OCI-LY7 (cell line): ENCODE measurements at regions not wholly inside any gene's neighbourhood (a gene's known extent, or its start where the extent isn't known, plus 50 kb on each side); places are given as distances from the start of the nearest gene placed in this dataset.
"Not testable (repeated sequence)": the region's sequence is repeated elsewhere in the genome, so short reads cannot be mapped to it uniquely, and the experiment has no call there.

Source experiments
- BruUV-seq: library from RNA; stranded (reverse); fragments of 400-500 nt; replicated peaks from 2 replicates; lab custom pipeline; 2021; lab: Mats Ljungman, UMichigan
- CTCF ChIA-PET: fragments of 300-600 bp; sonication (Branson Sonifier 250); formaldehyde crosslinking; loops from one replicate; lab custom pipeline; 2022; ENCODE audit warnings: antibody characterized with exemption; ENCODE audit not compliant: unreplicated experiment; lab: Charles Lee
- POLR2A ChIA-PET: fragments of 300-600 bp; sonication (Branson Sonifier 250); formaldehyde crosslinking; loops from one replicate; lab custom pipeline; 2022; ENCODE audit warnings: antibody characterized with exemption; lab: Charles Lee
- DNase-seq: peaks from one replicate; pipeline ENCODE4 v3.0.0-alpha.2; 2015; ENCODE audit warnings: low spot score
- H2AFZ ChIP-seq: fragments of 200-600 bp; sonication (generic), shearing (Covaris generic); 2 replicates; pipeline ENCODE4 v1.6.1; 2014; ENCODE audit warnings: mild to moderate bottlenecking, antibody characterized with exemption, low read length, moderate library complexity
- H3K27ac ChIP-seq: fragments of 200-600 bp; sonication (generic); 2 replicates; pipeline ENCODE4 v1.5.1; 2014; ENCODE audit warnings: mixed run types, low read depth, mild to moderate bottlenecking, moderate library complexity, low read length, inconsistent platforms; ENCODE audit not compliant: poor library complexity, severe bottlenecking
- H3K36me3 ChIP-seq: fragments of 200-600 bp; sonication (generic); 2 replicates; pipeline ENCODE4 v1.6.1; 2014; ENCODE audit warnings: mild to moderate bottlenecking, antibody characterized with exemption, low read length, moderate library complexity, mixed read lengths; ENCODE audit not compliant: insufficient read depth
- H3K4me1 ChIP-seq: fragments of 200-600 bp; sonication (generic); 2 replicates; pipeline ENCODE4 v1.5.1; 2014; ENCODE audit warnings: mild to moderate bottlenecking, low read length; ENCODE audit not compliant: insufficient read depth, poor library complexity, severe bottlenecking
- H3K4me2 ChIP-seq: fragments of 200-600 bp; sonication (generic); 2 replicates; pipeline ENCODE4 v1.6.1; 2014; ENCODE audit warnings: mild to moderate bottlenecking, low read length
- H3K4me3 ChIP-seq: fragments of 200-600 bp; sonication (generic); 2 replicates; pipeline ENCODE4 v1.5.1; 2014; ENCODE audit warnings: mild to moderate bottlenecking, low read depth, low read length; ENCODE audit not compliant: poor library complexity, severe bottlenecking
- H3K79me2 ChIP-seq: fragments of 200-600 bp; sonication (generic); 2 replicates; pipeline ENCODE4 v1.6.1; 2016; ENCODE audit warnings: low read depth, mild to moderate bottlenecking, low read length, moderate library complexity, mixed read lengths; ENCODE audit not compliant: insufficient read depth
- H3K9me2 ChIP-seq: fragments of 200-600 bp; sonication (generic); 2 replicates; pipeline ENCODE4 v1.6.1; 2016; ENCODE audit warnings: mild to moderate bottlenecking, low read length, mixed read lengths; ENCODE audit not compliant: insufficient read depth
- H3K9me3 ChIP-seq: fragments of 200-600 bp; sonication (generic); 2 replicates; pipeline ENCODE4 v1.6.1; 2014; ENCODE audit warnings: mild to moderate bottlenecking, mixed run types, low read length, mixed read lengths
- H4K20me1 ChIP-seq: fragments of 200-600 bp; sonication (generic); 2 replicates; pipeline ENCODE4 v1.6.1; 2014; ENCODE audit warnings: mild to moderate bottlenecking, antibody characterized with exemption, low read length, moderate library complexity, mixed read lengths; ENCODE audit not compliant: insufficient read depth
- EZH2phosphoT487 ChIP-seq: fragments of 200-600 bp; sonication (generic); IDR thresholded peaks from 2 replicates; pipeline ENCODE4 v1.6.1; 2018; ENCODE audit warnings: low read depth, borderline replicate concordance, mild to moderate bottlenecking, mixed run types, antibody characterized with exemption, low read length, moderate library complexity, mixed read lengths
- intact Hi-C: fragments of 100-400 bp; cut with micrococcal nuclease; formaldehyde crosslinking; loops from one replicate; pipeline ENCODE4 v1.10.0; 2022; ENCODE audit not compliant: unreplicated experiment
- TF ChIP-seq, protein P1 (sequence below): fragments of 200-600 bp; sonication (generic); conservative IDR thresholded peaks from 2 replicates; pipeline ENCODE4 v1.5.1; 2014; ENCODE audit warnings: mild to moderate bottlenecking, antibody characterized with exemption, low read length, moderate library complexity, mixed read lengths

DNA sequence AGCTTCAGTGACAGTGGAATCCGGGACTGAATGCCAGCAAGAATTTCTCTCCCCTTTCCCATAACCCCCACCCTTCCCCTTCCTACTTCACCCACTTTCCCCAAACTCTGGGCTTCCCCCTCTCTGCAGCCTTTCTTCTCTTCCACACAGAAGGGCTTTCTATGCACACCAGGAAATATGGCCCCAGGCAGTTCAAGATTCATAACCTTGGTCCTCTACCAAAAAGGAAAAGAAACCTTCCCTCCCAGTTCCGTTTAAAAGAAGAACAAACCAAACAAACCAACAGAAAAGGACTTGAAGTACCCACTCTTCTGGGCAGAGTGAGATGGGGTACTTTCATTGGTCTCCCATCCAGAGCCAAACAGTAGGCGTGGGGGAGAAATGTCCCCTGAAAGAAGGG, 68.8 kb upstream of the ABHD2 start:
- intact Hi-C loops, result no loop called here
- H3K4me2 ChIP-seq, result no peak overlapping the region
- no peaks in the 10 kb centered on the region for H3K79me2 ChIP-seq
- DNase-seq, result no peak
- CTCF ChIA-PET, result no interaction called here
- TF ChIP-seq, protein P1, sequence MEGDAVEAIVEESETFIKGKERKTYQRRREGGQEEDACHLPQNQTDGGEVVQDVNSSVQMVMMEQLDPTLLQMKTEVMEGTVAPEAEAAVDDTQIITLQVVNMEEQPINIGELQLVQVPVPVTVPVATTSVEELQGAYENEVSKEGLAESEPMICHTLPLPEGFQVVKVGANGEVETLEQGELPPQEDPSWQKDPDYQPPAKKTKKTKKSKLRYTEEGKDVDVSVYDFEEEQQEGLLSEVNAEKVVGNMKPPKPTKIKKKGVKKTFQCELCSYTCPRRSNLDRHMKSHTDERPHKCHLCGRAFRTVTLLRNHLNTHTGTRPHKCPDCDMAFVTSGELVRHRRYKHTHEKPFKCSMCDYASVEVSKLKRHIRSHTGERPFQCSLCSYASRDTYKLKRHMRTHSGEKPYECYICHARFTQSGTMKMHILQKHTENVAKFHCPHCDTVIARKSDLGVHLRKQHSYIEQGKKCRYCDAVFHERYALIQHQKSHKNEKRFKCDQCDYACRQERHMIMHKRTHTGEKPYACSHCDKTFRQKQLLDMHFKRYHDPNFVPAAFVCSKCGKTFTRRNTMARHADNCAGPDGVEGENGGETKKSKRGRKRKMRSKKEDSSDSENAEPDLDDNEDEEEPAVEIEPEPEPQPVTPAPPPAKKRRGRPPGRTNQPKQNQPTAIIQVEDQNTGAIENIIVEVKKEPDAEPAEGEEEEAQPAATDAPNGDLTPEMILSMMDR, result no peak
- no peak for TF ChIP-seq EZH2phosphoT487
- BruUV-seq, result no TSS peak
- POLR2A ChIA-PET, result no interaction called here
- H3K9me2 ChIP-seq, result no peaks in the 10 kb centered on the region
- H3K36me3 ChIP-seq, result no peaks in the 10 kb centered on the region
- peaks cover 2% of the 10 kb centered on the region for H3K4me1 ChIP-seq
- no peak overlapping the region for H2AFZ ChIP-seq
- no peak overlapping the region for H3K27ac ChIP-seq
- no peak overlapping the region for H3K4me3 ChIP-seq
- no peaks in the 10 kb centered on the region for H4K20me1 ChIP-seq
- H3K9me3 ChIP-seq, result no peaks in the 10 kb centered on the region

DNA sequence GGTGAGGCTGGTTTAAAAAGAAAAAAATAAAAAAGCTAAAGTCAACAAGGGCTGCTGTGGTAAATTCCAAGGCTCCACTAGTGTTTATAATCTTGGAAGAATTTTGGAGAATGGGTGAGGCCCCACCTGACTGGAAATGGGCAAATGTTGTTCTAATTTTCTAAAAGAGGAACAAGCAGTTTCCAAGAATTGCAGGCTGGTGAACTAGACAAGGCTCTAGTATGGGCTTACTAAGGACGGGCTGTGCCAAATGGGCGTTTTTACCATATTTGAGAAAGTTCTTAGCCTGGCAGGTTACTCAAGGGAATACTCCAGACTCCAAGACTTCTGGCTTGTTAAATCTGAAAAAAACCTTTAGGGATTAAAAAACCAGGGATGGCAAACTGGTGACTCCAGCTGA, 67.0 kb upstream of the ABHD2 start:
- Histone ChIP-seq H3K9me2 (no peaks in the 10 kb centered on the region), H3K79me2 (no peaks in the 10 kb centered on the region), H3K4me1 (peaks cover 2% of the 10 kb centered on the region), H3K27ac (no peak overlapping the region), H3K9me3 (no peaks in the 10 kb centered on the region), H2AFZ (no peak overlapping the region), H3K4me3 (no peak overlapping the region), H4K20me1 (no peaks in the 10 kb centered on the region), H3K36me3 (no peaks in the 10 kb centered on the region), H3K4me2 (no peak overlapping the region)
- CTCF ChIA-PET, result no interaction called here
- BruUV-seq, result no TSS peak
- intact Hi-C loops, result no loop called here
- DNase-seq, result no peak
- TF ChIP-seq EZH2phosphoT487, result no peak
- TF ChIP-seq, protein P1, result no peak
- POLR2A ChIA-PET, result no interaction called here

DNA sequence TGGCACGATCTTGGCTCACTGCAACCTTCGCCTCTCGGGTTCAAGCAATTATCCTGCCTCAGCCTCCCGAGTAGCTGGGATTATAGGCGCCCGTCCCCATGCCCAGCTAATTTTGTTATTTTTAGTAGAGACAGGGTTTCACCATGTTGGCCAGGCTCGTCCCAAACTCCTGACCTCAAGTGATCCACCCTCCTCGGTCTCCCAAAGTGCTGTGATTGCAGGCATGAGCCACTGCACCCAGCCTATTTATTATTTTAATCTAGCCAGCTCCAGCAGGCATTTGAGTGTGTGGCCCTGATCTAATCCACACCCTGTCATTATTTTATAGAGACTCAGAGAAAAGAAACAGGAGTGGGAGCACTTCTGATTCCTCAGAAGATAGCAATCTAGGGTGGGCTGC, 66.4 kb upstream of the ABHD2 start:
- POLR2A ChIA-PET, CTCF ChIA-PET: not testable (repeated sequence)

More for the DNA sequence above, 66.4 kb upstream of the ABHD2 start:
- H3K4me3 ChIP-seq, BruUV-seq, H3K9me3 ChIP-seq, H4K20me1 ChIP-seq, DNase-seq, H3K4me2 ChIP-seq, H3K79me2 ChIP-seq, H3K9me2 ChIP-seq, H3K27ac ChIP-seq, H3K4me1 ChIP-seq, H2AFZ ChIP-seq, intact Hi-C loops, H3K36me3 ChIP-seq: not testable (repeated sequence)
